ENCODE measurements at regions not wholly inside any gene's neighbourhood (a gene's known extent, or its start where the extent isn't known, plus 50 kb on each side); places are given as distances from the start of the nearest gene placed in this dataset.

- intact Hi-C loops (cut with DNase I; ENCODE audit: low total_unique reads), result no loop called here
- DNase-seq, result no peak
- TF ChIP-seq POLR2AphosphoS5 (IDR thresholded peaks at IDR 0.05) (no peak), EP300 (IDR thresholded peaks at IDR 0.05) (no peak), CTCF (IDR thresholded peaks at IDR 0.05) (no peak), POLR2A (IDR thresholded peaks at IDR 0.05) (no peak)
- no peak overlapping the region for H3K27ac ChIP-seq
- H3K4me3 ChIP-seq, result no peak overlapping the region
- H3K4me1 ChIP-seq, result no peaks in the 10 kb centered on the region
- peaks cover 0 to 20% (median 3%) of the 10 kb centered on the region in 4 donors for H3K9me3 ChIP-seq
- peaks cover 3 to 68% (median 24%) of the 10 kb centered on the region in 3 donors for H3K27me3 ChIP-seq
- no peaks in the 10 kb centered on the region for H3K36me3 ChIP-seq
- 62 to 71% (median 65%) methylated on average over 20 of the region's 20 CpGs for WGBS, 5 donors
These were observed 80.1 kb downstream of the UBIAD1 start for GRCh38 chr1:11352816-11353799.

GRCh38 chr1:11354893-11355553, 82.0 kb downstream of the UBIAD1 start:
- DNase-seq, result peak in 1 of 2 donors; percentile 54
- Histone ChIP-seq H3K4me3 (no peak overlapping the region), H3K9me3 (peaks cover 0 to 9% (median 3%) of the 10 kb centered on the region in 4 donors), H3K4me1 (no peaks in the 10 kb centered on the region), H3K36me3 (no peaks in the 10 kb centered on the region), H3K27me3 (peaks cover 3 to 79% (median 24%) of the 10 kb centered on the region in 3 donors), H3K27ac (no peak overlapping the region)
- TF ChIP-seq EP300 (IDR thresholded peaks at IDR 0.05), result no peak
- TF ChIP-seq POLR2AphosphoS5 (IDR thresholded peaks at IDR 0.05), result no peak
- TF ChIP-seq CTCF (IDR thresholded peaks at IDR 0.05), result no peak
- no peak for TF ChIP-seq POLR2A (IDR thresholded peaks at IDR 0.05)
- WGBS, 5 donors, result 45 to 63% (median 52%) methylated on average over 7 of the region's 7 CpGs
- intact Hi-C loops (cut with DNase I; ENCODE audit: low total_unique reads), result no loop called here

- Histone ChIP-seq H3K36me3 (no peaks in the 10 kb centered on the region), H3K27ac (no peak overlapping the region), H3K9me3 (peaks cover 0 to 7% (median 3%) of the 10 kb centered on the region in 4 donors), H3K4me3 (no peak overlapping the region), H3K27me3 (peaks cover 3 to 71% (median 24%) of the 10 kb centered on the region in 3 donors), H3K4me1 (no peaks in the 10 kb centered on the region)
- 22 to 30% (median 25%) methylated on average over 18 to 21 of the region's 21 CpGs for WGBS, 5 donors
- intact Hi-C loops (cut with DNase I; ENCODE audit: low total_unique reads), result no loop called here
- TF ChIP-seq CTCF (IDR thresholded peaks at IDR 0.05), result no peak
- no peak for TF ChIP-seq EP300 (IDR thresholded peaks at IDR 0.05)
- no peak for TF ChIP-seq POLR2AphosphoS5 (IDR thresholded peaks at IDR 0.05)
- no peak for TF ChIP-seq POLR2A (IDR thresholded peaks at IDR 0.05)
- peak in 1 of 2 donors; percentile 66 for DNase-seq
These were observed 82.8 kb downstream of the UBIAD1 start for GRCh38 chr1:11355559-11356475.

- DNase-seq, result no peak
- H3K4me1 ChIP-seq, result no peaks in the 10 kb centered on the region
- no peaks in the 10 kb centered on the region for H3K9me3 ChIP-seq
- 33 to 58% (median 55%) methylated on average over 15 of the region's 15 CpGs for WGBS, 5 donors
- peaks cover 3 to 63% (median 24%) of the 10 kb centered on the region in 3 donors for H3K27me3 ChIP-seq
- no peak overlapping the region for H3K27ac ChIP-seq
- TF ChIP-seq POLR2AphosphoS5 (IDR thresholded peaks at IDR 0.05) (no peak), EP300 (IDR thresholded peaks at IDR 0.05) (no peak), POLR2A (IDR thresholded peaks at IDR 0.05) (no peak), CTCF (IDR thresholded peaks at IDR 0.05) (no peak)
- intact Hi-C loops (cut with DNase I; ENCODE audit: low total_unique reads), result no loop called here
- no peaks in the 10 kb centered on the region for H3K36me3 ChIP-seq
- no peak overlapping the region for H3K4me3 ChIP-seq
These were observed 84.3 kb downstream of the UBIAD1 start for GRCh38 chr1:11357276-11357675.
